Endothelial cell of umbilical vein (primary cell): ENCODE measurements at regions not wholly inside any gene's neighbourhood (a gene's known extent, or its start where the extent isn't known, plus 50 kb on each side); places are given as distances from the start of the nearest gene placed in this dataset.

Experiments used
- BruUV-seq: library from RNA; stranded (reverse); fragments of 400-500 nt; replicated peaks from 2 replicates; lab custom pipeline; 2021; lab: Mats Ljungman, UMichigan
- CTCF ChIA-PET: fragments of 300-600, 350-600 bp; sonication (Branson Sonifier 250); formaldehyde crosslinking; loops from one replicate; lab custom pipeline; 2021; ENCODE audit warnings: antibody characterized with exemption, inconsistent platforms; lab: Charles Lee
- POLR2A ChIA-PET: fragments of 300-600, 350-600 bp; sonication (Branson Sonifier 250); formaldehyde crosslinking; loops from one replicate; lab custom pipeline; 2021; ENCODE audit warnings: antibody characterized with exemption, inconsistent platforms; lab: Charles Lee
- DNase-seq: peaks from one replicate; pipeline ENCODE4 v3.0.0-alpha.2; 2011; ENCODE audit warnings: low read depth, low spot score
- FAIRE-seq: peaks from 2 replicates; lab custom pipeline; 2011; peaks lifted over from hg19 to GRCh38; lab: Jason Lieb, UNC
- H2AFZ ChIP-seq: 2 replicates; pipeline ENCODE4 v1.6.0; 2012; ENCODE audit warnings: low read depth, low read length, control low read depth, inconsistent platforms
- H3K27ac ChIP-seq: 2 replicates; pipeline ENCODE4 v1.5.1; 2011; ENCODE audit warnings: low read depth, mild to moderate bottlenecking, control low read depth, low read length, moderate library complexity; ENCODE audit not compliant: insufficient read depth
- H3K27me3 ChIP-seq, 2 experiments: 2 replicates each; pipeline versions ENCODE4 v1.6.0 to v1.6.1; 2011; ENCODE audit warnings: low read length in 2 of 2, mixed read lengths in 1 of 2; ENCODE audit not compliant: control insufficient read depth in 2 of 2, insufficient read depth in 2 of 2
- H3K36me3 ChIP-seq, 2 experiments: 2 replicates in 1 of 2; 3 replicates in 1 of 2; pipeline ENCODE4 v1.5.1; 2011; ENCODE audit warnings: low read length in 2 of 2, mild to moderate bottlenecking in 1 of 2, moderate library complexity in 1 of 2; ENCODE audit not compliant: control insufficient read depth in 2 of 2, insufficient read depth in 2 of 2; ENCODE audit errors: extremely low read depth in 1 of 2
- H3K4me1 ChIP-seq: 3 replicates; pipeline ENCODE4 v1.5.1; 2011; ENCODE audit warnings: mild to moderate bottlenecking, low read length; ENCODE audit not compliant: control insufficient read depth, insufficient read depth; ENCODE audit errors: extremely low read depth
- H3K4me2 ChIP-seq: 2 replicates; pipeline ENCODE4 v1.6.1; 2011; ENCODE audit warnings: low read length, control low read depth, mixed read lengths; ENCODE audit not compliant: insufficient read depth
- H3K4me3 ChIP-seq, 3 experiments: fragments of 200-600 bp in 1 of 3; sonication (generic), shearing (Covaris generic) in 1 of 3; replicated peaks in 1 of 3; 2 replicates each; pipeline ENCODE4 v1.5.1; 2011 to 2016; ENCODE audit warnings: control low read depth in 3 of 3, low read length in 3 of 3, mild to moderate bottlenecking in 2 of 3, inconsistent platforms in 1 of 3, low read depth in 1 of 3, moderate library complexity in 1 of 3; ENCODE audit not compliant: insufficient read depth in 1 of 3
- H3K79me2 ChIP-seq: 2 replicates; pipeline ENCODE4 v1.6.0; 2012; ENCODE audit warnings: low read length, inconsistent platforms; ENCODE audit not compliant: control insufficient read depth, insufficient read depth
- H3K9ac ChIP-seq: replicated peaks from 2 replicates; pipeline ENCODE3; 2011; ENCODE audit warnings: low read length, control low read depth; ENCODE audit not compliant: insufficient read depth; ENCODE audit errors: extremely low read depth
- H3K9me1 ChIP-seq: replicated peaks from 3 replicates; pipeline ENCODE4 v1.6.0; 2011; ENCODE audit warnings: mild to moderate bottlenecking, low read length; ENCODE audit not compliant: control insufficient read depth, insufficient read depth; ENCODE audit errors: extremely low read depth
- H3K9me3 ChIP-seq: replicated peaks from 2 replicates; pipeline ENCODE4 v1.5.1; 2012; ENCODE audit warnings: low read length, inconsistent platforms; ENCODE audit not compliant: control insufficient read depth, insufficient read depth
- H4K20me1 ChIP-seq: replicated peaks from 2 replicates; pipeline ENCODE3; 2011; ENCODE audit warnings: mild to moderate bottlenecking, low read length; ENCODE audit not compliant: control insufficient read depth, insufficient read depth; ENCODE audit errors: extremely low read depth
- EZH2 ChIP-seq: IDR thresholded peaks from 2 replicates; pipeline ENCODE4 v1.6.1; 2012; ENCODE audit warnings: borderline replicate concordance, low read depth, mild to moderate bottlenecking, moderate library complexity, low read length, inconsistent platforms; ENCODE audit not compliant: severe bottlenecking
- FOS ChIP-seq: IDR thresholded peaks from 2 replicates; pipeline ENCODE4 v1.6.1; 2011; ENCODE audit warnings: mild to moderate bottlenecking, low read length, moderate library complexity, borderline replicate concordance; ENCODE audit not compliant: insufficient read depth
- GATA2 ChIP-seq: IDR thresholded peaks from 2 replicates; pipeline ENCODE4 v1.7.0; 2011; ENCODE audit warnings: low read depth, mild to moderate bottlenecking, moderate library complexity, mixed read lengths, low read length; ENCODE audit not compliant: insufficient read length, insufficient read depth
- JUN ChIP-seq: IDR thresholded peaks from 2 replicates; pipeline ENCODE4 v1.6.1; 2011; ENCODE audit warnings: borderline replicate concordance, low read depth; ENCODE audit not compliant: insufficient read length, insufficient read depth
- MYC ChIP-seq: IDR thresholded peaks from one replicate; pipeline ENCODE4 v1.6.1; 2011; ENCODE audit warnings: mild to moderate bottlenecking, low read depth, low read length
- POLR2A ChIP-seq: IDR thresholded peaks from 2 replicates; pipeline ENCODE4 v1.6.1; 2012; ENCODE audit warnings: low read depth, mild to moderate bottlenecking, control low read depth, low read length
- POLR2AphosphoS5 ChIP-seq: IDR thresholded peaks from 2 replicates; pipeline ENCODE4 v1.6.1; 2012; ENCODE audit warnings: low read depth, mild to moderate bottlenecking, control low read depth, low read length, moderate library complexity; ENCODE audit not compliant: insufficient read depth
- dilution Hi-C: fragments of 300-500 bp; cut with MboI; formaldehyde crosslinking; loops from one replicate; pipeline ENCODE4 v1.15.0; 2019; ENCODE audit warnings: low sequenced_read_pairs; ENCODE audit not compliant: extremely low pct_ligation_motif_present
- intact Hi-C: fragments of 100-400 bp; cut with micrococcal nuclease; formaldehyde crosslinking; loops from one replicate; pipeline ENCODE4 v1.10.0; 2022
- TF ChIP-seq, protein P1 (sequence below), 2 donors: IDR thresholded peaks; 1 replicate in 1 of 2; 2 replicates in 1 of 2; pipeline ENCODE4 v1.5.1; 2011; ENCODE audit warnings: low read length in 2 of 2, mild to moderate bottlenecking in 2 of 2, moderate library complexity in 2 of 2, control low read depth in 1 of 2, inconsistent platforms in 1 of 2, low read depth in 1 of 2; ENCODE audit not compliant: insufficient read depth in 1 of 2; ENCODE audit errors: extremely low read depth in 1 of 2
- TF ChIP-seq, protein P2 (sequence below): IDR thresholded peaks from 2 replicates; pipeline ENCODE4 v1.6.1; 2011; ENCODE audit not compliant: insufficient read depth, insufficient read length

DNA sequence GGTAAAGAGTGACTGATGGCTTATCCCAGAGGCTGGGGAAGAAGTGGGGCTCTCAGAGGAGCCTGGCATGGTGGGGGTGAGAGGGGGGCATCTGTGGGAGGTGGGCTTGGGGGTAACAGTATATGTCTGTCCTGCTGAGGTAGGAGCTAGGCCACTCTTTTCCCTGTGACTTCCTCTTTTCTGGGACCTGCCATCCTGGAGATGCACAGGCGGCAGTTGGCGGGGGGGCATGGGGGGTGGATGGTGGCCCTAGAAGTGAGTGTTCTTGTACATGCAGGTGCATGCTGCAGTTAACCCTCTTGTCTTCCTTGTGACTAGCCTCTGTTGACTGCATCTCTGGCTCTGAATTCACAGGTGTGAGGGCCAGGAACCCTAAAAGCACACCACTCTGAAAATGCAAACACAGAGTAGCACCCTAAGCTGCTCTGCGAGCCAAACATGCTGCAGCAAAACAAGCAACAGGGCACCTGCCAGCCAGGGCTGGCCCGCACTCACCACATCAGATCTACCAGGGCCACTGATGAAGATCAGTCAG is 123.8 kb upstream of the SHB start:
- H4K20me1 ChIP-seq, result no peaks in the 10 kb centered on the region
- H3K36me3 ChIP-seq, result no peaks in the 10 kb centered on the region
- POLR2A ChIA-PET, result no interaction called here
- no peak for FAIRE-seq
- H3K9ac ChIP-seq, result no peak overlapping the region
- no peak overlapping the region for H3K27ac ChIP-seq
- dilution Hi-C loops, result no loop called here
- H3K4me2 ChIP-seq, result no peak overlapping the region
- CTCF ChIA-PET, result no interaction called here
- intact Hi-C loops, result no loop called here
- TF ChIP-seq, protein P1, sequence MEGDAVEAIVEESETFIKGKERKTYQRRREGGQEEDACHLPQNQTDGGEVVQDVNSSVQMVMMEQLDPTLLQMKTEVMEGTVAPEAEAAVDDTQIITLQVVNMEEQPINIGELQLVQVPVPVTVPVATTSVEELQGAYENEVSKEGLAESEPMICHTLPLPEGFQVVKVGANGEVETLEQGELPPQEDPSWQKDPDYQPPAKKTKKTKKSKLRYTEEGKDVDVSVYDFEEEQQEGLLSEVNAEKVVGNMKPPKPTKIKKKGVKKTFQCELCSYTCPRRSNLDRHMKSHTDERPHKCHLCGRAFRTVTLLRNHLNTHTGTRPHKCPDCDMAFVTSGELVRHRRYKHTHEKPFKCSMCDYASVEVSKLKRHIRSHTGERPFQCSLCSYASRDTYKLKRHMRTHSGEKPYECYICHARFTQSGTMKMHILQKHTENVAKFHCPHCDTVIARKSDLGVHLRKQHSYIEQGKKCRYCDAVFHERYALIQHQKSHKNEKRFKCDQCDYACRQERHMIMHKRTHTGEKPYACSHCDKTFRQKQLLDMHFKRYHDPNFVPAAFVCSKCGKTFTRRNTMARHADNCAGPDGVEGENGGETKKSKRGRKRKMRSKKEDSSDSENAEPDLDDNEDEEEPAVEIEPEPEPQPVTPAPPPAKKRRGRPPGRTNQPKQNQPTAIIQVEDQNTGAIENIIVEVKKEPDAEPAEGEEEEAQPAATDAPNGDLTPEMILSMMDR (IDR thresholded peaks at IDR 0.05; ENCODE audit: extremely low read depth in 1 of 2, insufficient read depth in 1 of 2, low read depth in 1 of 2, low read length in 2 of 2), result no peak
- TF ChIP-seq, protein P2, sequence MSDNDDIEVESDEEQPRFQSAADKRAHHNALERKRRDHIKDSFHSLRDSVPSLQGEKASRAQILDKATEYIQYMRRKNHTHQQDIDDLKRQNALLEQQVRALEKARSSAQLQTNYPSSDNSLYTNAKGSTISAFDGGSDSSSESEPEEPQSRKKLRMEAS, result no peak
- TF ChIP-seq POLR2A (no peak), FOS (no peak), MYC (no peak)
- BruUV-seq, result no TSS peak
- no peaks in the 10 kb centered on the region for H3K9me3 ChIP-seq
- no peak overlapping the region for H2AFZ ChIP-seq
- no peaks in the 10 kb centered on the region for H3K9me1 ChIP-seq
- H3K4me3 ChIP-seq, result no peak overlapping the region
- H3K27me3 ChIP-seq, result no peaks in the 10 kb centered on the region
- no peaks in the 10 kb centered on the region for H3K4me1 ChIP-seq
- no peak for DNase-seq
- H3K79me2 ChIP-seq, result no peaks in the 10 kb centered on the region

DNA sequence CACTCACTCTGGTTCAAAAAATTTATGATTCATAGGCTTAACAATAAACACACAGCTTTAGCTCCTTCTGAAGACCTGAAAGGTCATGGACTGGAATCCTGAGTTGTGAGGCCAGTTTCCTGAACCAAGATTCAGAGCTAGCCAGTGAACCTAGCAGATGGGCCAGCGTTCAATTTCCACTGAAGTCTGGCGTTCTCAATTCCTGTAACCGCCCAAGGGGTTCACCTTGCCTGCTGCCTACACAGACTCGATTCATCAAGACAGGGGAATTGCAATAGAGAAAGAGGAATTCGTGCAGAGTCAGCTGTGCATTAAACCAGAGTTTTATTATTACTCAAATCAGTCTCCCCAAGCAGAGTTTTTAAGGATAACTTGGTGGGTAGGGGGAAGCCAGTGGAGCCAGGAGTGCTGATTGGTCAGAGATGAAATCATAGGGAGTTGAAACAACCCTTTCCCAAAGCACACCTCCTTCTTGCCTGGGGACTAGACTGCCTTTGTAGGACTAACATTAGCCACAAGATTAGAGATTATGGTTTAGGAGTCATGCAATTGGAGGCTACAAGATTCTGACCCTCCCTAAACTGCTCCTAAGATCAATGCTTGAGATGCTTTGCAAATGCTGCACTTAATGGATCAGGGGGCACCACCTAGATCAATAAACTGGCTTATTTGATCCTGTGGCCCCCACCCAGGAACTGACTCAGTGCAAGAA is 117.5 kb upstream of the SHB start:
- no peaks in the 10 kb centered on the region for H3K79me2 ChIP-seq
- CTCF ChIA-PET, result no interaction called here
- H4K20me1 ChIP-seq, result no peaks in the 10 kb centered on the region
- POLR2A ChIA-PET, result no interaction called here
- H3K4me2 ChIP-seq, result peak overlapping the region; percentile 18
- H3K9ac ChIP-seq, result no peak overlapping the region
- dilution Hi-C loops, result no loop called here
- no peak overlapping the region for H2AFZ ChIP-seq
- no peak overlapping the region for H3K27ac ChIP-seq
- no peaks in the 10 kb centered on the region for H3K9me1 ChIP-seq
- H3K4me3 ChIP-seq, result no peak overlapping the region
- intact Hi-C loops, result no loop called here
- H3K27me3 ChIP-seq, result no peaks in the 10 kb centered on the region
- peak; percentile 90 for DNase-seq
- no peaks in the 10 kb centered on the region for H3K9me3 ChIP-seq
- BruUV-seq, result no TSS peak
- peak; percentile 69 for TF ChIP-seq GATA2
- TF ChIP-seq JUN, result peak; percentile 69
- TF ChIP-seq MYC, result no peak
- TF ChIP-seq, protein P2, result no peak
- TF ChIP-seq POLR2A, result no peak
- no peak for TF ChIP-seq POLR2AphosphoS5
- TF ChIP-seq EZH2, result no peak
- TF ChIP-seq FOS, result peak; percentile 86
- TF ChIP-seq, protein P1 (IDR thresholded peaks at IDR 0.05; ENCODE audit: extremely low read depth in 1 of 2, insufficient read depth in 1 of 2, low read depth in 1 of 2, low read length in 2 of 2), result no peak
- no peaks in the 10 kb centered on the region for H3K36me3 ChIP-seq
- no peak for FAIRE-seq
- H3K4me1 ChIP-seq, result peaks cover 16% of the 10 kb centered on the region
